ENCODE measurements at regions not wholly inside any gene's neighbourhood (a gene's known extent, or its start where the extent isn't known, plus 50 kb on each side); places are given as distances from the start of the nearest gene placed in this dataset.

DNA sequence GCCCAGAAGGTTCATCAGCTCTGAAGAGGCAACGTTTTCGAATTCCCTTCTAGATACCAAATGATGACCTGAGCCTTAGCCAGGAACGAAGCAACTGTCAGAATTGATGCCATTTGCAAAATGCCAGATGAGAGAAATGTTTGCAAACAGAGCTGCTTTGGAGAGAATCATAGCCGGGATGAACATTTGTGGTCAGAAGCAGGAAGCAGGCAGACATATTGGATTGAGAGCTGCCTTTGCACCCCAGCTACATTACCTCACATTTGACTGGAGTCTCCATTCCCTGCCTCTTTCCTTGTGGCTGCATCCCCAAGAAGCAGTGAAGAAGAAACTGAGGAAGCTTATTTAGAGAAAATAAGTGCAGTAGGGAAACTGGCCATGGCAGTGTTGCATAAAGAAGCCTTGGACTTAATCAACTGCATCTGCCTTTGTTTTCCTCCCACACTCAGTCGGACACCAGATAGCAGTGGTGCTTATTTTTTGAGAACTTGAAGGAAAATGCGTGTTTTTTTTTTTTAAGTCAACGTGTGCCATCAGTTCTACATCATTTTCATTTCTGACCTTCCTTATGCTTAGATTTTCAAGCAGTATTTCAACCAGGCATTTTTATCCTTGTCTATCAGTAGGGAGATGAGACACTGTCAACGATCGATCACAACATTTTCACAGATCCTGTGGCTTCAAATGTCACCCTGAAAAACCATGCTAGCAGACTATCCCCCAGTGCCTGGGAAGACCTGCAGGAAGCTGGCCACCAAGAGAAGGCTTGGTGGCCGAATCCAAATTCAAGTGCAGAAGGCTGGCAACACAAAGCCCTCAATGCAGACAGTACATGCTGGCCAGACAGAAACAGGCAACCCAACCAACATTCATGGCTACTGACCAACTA, 541.2 kb upstream of the JARID2 start:
- H3K36me3 ChIP-seq (ENCODE audit: insufficient read depth in 1 of 2, low read depth in 1 of 2): no peaks in the 10 kb centered on the region
- WGBS, 3 donors: 80 to 87% (median 83%) methylated on average over 10 of the region's 10 CpGs
- intact Hi-C loops (cut with DNase I): no loop called here
- H3K27me3 ChIP-seq (ENCODE audit: insufficient read depth in 3 of 3, low read length in 2 of 3): no peaks in the 10 kb centered on the region
- TF ChIP-seq, protein P1, sequence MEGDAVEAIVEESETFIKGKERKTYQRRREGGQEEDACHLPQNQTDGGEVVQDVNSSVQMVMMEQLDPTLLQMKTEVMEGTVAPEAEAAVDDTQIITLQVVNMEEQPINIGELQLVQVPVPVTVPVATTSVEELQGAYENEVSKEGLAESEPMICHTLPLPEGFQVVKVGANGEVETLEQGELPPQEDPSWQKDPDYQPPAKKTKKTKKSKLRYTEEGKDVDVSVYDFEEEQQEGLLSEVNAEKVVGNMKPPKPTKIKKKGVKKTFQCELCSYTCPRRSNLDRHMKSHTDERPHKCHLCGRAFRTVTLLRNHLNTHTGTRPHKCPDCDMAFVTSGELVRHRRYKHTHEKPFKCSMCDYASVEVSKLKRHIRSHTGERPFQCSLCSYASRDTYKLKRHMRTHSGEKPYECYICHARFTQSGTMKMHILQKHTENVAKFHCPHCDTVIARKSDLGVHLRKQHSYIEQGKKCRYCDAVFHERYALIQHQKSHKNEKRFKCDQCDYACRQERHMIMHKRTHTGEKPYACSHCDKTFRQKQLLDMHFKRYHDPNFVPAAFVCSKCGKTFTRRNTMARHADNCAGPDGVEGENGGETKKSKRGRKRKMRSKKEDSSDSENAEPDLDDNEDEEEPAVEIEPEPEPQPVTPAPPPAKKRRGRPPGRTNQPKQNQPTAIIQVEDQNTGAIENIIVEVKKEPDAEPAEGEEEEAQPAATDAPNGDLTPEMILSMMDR (IDR thresholded peaks at IDR 0.05): no peak
- DNase-seq (no peak), ATAC-seq (no peak)
- no peak overlapping the region for H3K27ac ChIP-seq
- no peaks in the 10 kb centered on the region for H3K9me3 ChIP-seq
- no peaks in the 10 kb centered on the region for H3K4me1 ChIP-seq
- H3K4me3 ChIP-seq: no peak overlapping the region

DNA sequence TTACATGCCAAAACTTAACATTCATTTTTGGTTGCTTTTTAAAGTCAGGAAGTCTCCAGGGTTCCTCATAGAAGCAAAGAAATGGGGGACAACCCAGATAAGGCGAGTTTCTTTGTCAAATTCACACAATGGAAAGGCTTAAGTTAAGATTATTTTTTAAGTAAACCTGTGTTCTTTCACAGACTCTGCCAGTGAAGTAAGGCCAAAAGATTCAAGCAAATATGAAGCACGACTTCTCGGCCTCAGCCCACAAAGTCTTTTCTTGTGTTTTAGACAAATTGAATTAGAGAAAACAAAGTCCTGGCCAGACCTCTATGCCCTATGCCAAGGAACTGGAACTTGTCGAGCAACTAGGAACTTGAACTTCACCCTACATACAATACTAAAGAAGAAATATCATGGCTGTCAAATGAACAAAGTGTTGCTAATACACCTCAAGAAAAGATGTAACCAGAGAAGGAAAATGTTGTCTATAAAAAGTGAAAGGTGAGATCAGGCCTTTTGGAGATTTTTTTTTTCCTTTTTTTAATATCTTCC, 540.0 kb upstream of the JARID2 start:
- no peaks in the 10 kb centered on the region for H3K9me3 ChIP-seq
- H3K4me1 ChIP-seq: no peaks in the 10 kb centered on the region
- WGBS, 3 donors: 47 to 56% (median 51%) methylated on average over 4 of the region's 4 CpGs
- H3K36me3 ChIP-seq (ENCODE audit: insufficient read depth in 1 of 2, low read depth in 1 of 2): no peaks in the 10 kb centered on the region
- no peaks in the 10 kb centered on the region for H3K27me3 ChIP-seq (ENCODE audit: insufficient read depth in 3 of 3, low read length in 2 of 3)
- intact Hi-C loops (cut with DNase I): no loop called here
- DNase-seq (no peak), ATAC-seq (no peak)
- TF ChIP-seq, protein P1 (IDR thresholded peaks at IDR 0.05): no peak
- H3K27ac ChIP-seq: peak overlapping the region; percentile 50
- no peak overlapping the region for H3K4me3 ChIP-seq

DNA sequence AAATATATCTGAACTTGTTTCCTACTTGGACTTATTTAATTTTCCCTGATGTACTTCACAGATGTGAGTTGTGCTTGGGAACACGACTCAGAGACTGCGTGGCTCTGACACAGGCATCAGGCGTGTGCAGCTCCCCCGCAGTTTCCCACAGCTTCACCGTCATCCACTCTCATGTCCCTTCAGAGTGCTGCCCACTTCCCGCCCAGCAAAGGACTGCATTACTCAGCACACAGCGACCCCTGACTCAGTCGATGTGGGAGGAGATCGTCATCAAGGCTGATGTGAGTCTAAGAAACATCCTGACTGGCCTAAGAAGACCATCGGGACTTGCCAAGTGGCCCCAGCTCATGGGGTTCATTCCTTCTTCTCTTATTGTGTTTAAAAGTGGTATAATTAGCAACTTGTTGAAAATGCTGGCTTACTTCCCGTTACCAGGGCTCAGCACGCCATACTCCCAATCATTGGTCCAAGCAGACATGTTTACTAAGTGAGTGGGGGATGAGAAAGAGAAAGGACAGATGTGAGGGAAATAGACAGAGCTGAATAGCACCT, 539.4 kb upstream of the JARID2 start:
- 52 to 55% (median 55%) methylated on average over 12 of the region's 12 CpGs for WGBS, 3 donors
- no peaks in the 10 kb centered on the region for H3K9me3 ChIP-seq
- peak; percentile 65 to 79 (median 74) for ATAC-seq
- no peaks in the 10 kb centered on the region for H3K27me3 ChIP-seq (ENCODE audit: insufficient read depth in 3 of 3, low read length in 2 of 3)
- DNase-seq: peak; percentile 71
- no peaks in the 10 kb centered on the region for H3K36me3 ChIP-seq (ENCODE audit: insufficient read depth in 1 of 2, low read depth in 1 of 2)
- H3K4me3 ChIP-seq: no peak overlapping the region
- peak overlapping the region; percentile 9 for H3K27ac ChIP-seq
- TF ChIP-seq, protein P1 (IDR thresholded peaks at IDR 0.05): no peak
- intact Hi-C loops (cut with DNase I): no loop called here
- no peaks in the 10 kb centered on the region for H3K4me1 ChIP-seq

DNA sequence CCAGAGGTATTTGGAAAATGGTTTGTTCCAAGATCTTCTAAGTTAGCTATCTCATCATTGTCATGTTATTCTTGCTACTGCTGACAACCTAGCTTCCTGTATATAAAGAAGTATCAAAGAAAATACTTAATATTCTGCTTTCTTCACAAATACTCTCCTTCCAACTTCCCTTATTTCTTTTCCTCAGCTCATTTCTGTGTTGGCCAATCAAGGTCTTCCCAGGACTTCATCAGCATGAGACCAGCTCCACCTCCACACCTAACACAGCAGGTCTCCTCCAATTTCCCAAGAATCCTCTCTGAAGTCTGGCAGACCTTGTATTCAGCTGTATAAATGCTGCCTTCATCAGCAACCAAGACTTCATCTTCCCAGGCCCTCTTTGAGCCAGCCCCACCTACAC, 538.6 kb upstream of the JARID2 start:
- no peaks in the 10 kb centered on the region for H3K9me3 ChIP-seq
- TF ChIP-seq, protein P1 (IDR thresholded peaks at IDR 0.05): no peak
- no peaks in the 10 kb centered on the region for H3K27me3 ChIP-seq (ENCODE audit: insufficient read depth in 3 of 3, low read length in 2 of 3)
- H3K27ac ChIP-seq: peak overlapping the region; percentile 9
- intact Hi-C loops (cut with DNase I): no loop called here
- H3K4me1 ChIP-seq: no peaks in the 10 kb centered on the region
- no peaks in the 10 kb centered on the region for H3K36me3 ChIP-seq (ENCODE audit: insufficient read depth in 1 of 2, low read depth in 1 of 2)
- ATAC-seq (no peak), DNase-seq (no peak)
- H3K4me3 ChIP-seq: no peak overlapping the region
